GM21526 (cell line): ENCODE measurements at regions not wholly inside any gene's neighbourhood (a gene's known extent, or its start where the extent isn't known, plus 50 kb on each side); places are given as distances from the start of the nearest gene placed in this dataset.
A peak's percentile ranks its signal among the peaks of the same experiment; 100 is the strongest.
"Not testable (repeated sequence)": the region's sequence is repeated elsewhere in the genome, so short reads cannot be mapped to it uniquely, and the experiment has no call there.

Experiments used
- ATAC-seq: cut with Tn5 transposase; IDR thresholded peaks from one replicate; pipeline ENCODE4 v1.9.1; 2021; ENCODE audit warnings: moderate library complexity; ENCODE audit not compliant: unreplicated experiment, low FRiP score

- ATAC-seq = no peak
These were observed 192.2 kb upstream of the ATP5MC3 start for GRCh38 chr2:175373729-175374128.

- ATAC-seq = no peak
These were observed 191.5 kb upstream of the ATP5MC3 start for GRCh38 chr2:175372704-175373701.

GRCh38 chr2:175371378-175371777 lies 189.9 kb upstream of the ATP5MC3 start:
- no peak for ATAC-seq

GRCh38 chr2:175366815-175367214 lies 185.3 kb upstream of the ATP5MC3 start:
- ATAC-seq = peak; percentile 68

- no peak for ATAC-seq
These were observed 182.2 kb upstream of the ATP5MC3 start for GRCh38 chr2:175363699-175364098.

GRCh38 chr2:175362331-175362730 lies 180.8 kb upstream of the ATP5MC3 start:
- no peak for ATAC-seq

- no peak for ATAC-seq
These were observed 178.2 kb upstream of the ATP5MC3 start for GRCh38 chr2:175359710-175360109.

- ATAC-seq = no peak
These were observed 175.4 kb upstream of the ATP5MC3 start for GRCh38 chr2:175356901-175357300.

- ATAC-seq = no peak
These were observed 173.7 kb upstream of the ATP5MC3 start for GRCh38 chr2:175355246-175355645.

GRCh38 chr2:175353275-175353674 lies 171.8 kb upstream of the ATP5MC3 start:
- no peak for ATAC-seq

- ATAC-seq = no peak
These were observed 170.0 kb upstream of the ATP5MC3 start for GRCh38 chr2:175351512-175351911.

GRCh38 chr2:175350105-175350504 lies 168.6 kb upstream of the ATP5MC3 start:
- ATAC-seq = no peak

- ATAC-seq = no peak
These were observed 160.6 kb upstream of the ATP5MC3 start for GRCh38 chr2:175342085-175342484.

- ATAC-seq = no peak
These were observed 148.7 kb upstream of the ATP5MC3 start for GRCh38 chr2:175330195-175330594.

GRCh38 chr2:175326801-175327200 lies 145.3 kb upstream of the ATP5MC3 start:
- ATAC-seq = no peak

GRCh38 chr2:175326164-175326563 lies 144.7 kb upstream of the ATP5MC3 start:
- not testable (repeated sequence) for ATAC-seq

- ATAC-seq = no peak
These were observed 141.7 kb upstream of the ATP5MC3 start for GRCh38 chr2:175323162-175323561.

- no peak for ATAC-seq
These were observed 137.0 kb upstream of the ATP5MC3 start for GRCh38 chr2:175318542-175318941.

GRCh38 chr2:175317751-175318150 lies 136.2 kb upstream of the ATP5MC3 start:
- no peak for ATAC-seq

GRCh38 chr2:175312137-175312536 lies 130.6 kb upstream of the ATP5MC3 start:
- ATAC-seq = no peak

- no peak for ATAC-seq
These were observed 129.4 kb upstream of the ATP5MC3 start for GRCh38 chr2:175310813-175311504.

GRCh38 chr2:175309799-175310198 lies 128.3 kb upstream of the ATP5MC3 start:
- no peak for ATAC-seq
